ENCODE measurements at regions not wholly inside any gene's neighbourhood (a gene's known extent, or its start where the extent isn't known, plus 50 kb on each side); places are given as distances from the start of the nearest gene placed in this dataset.
"Not testable (repeated sequence)": the region's sequence is repeated elsewhere in the genome, so short reads cannot be mapped to it uniquely, and the experiment has no call there.

- no peak overlapping the region for H3K27ac ChIP-seq (ENCODE audit: low read depth, low read length)
- no peaks in the 10 kb centered on the region for H3K9me2 ChIP-seq (replicated peaks; ENCODE audit: insufficient read depth, low read length)
- no peaks in the 10 kb centered on the region for H3K9me3 ChIP-seq (ENCODE audit: insufficient read depth, low read length)
- H3K4me2 ChIP-seq (ENCODE audit: low read depth, low read length, poor library complexity, severe bottlenecking) = no peak overlapping the region
- H3K4me3 ChIP-seq (ENCODE audit: insufficient read depth, low read length, poor library complexity, severe bottlenecking) = no peak overlapping the region
- H3K9ac ChIP-seq (ENCODE audit: low read length) = no peak overlapping the region
- no peaks in the 10 kb centered on the region for H3K79me2 ChIP-seq (ENCODE audit: insufficient read depth, low read length)
- no peaks in the 10 kb centered on the region for H3F3A ChIP-seq (ENCODE audit: insufficient read depth)
- no peaks in the 10 kb centered on the region for H3K27me3 ChIP-seq (ENCODE audit: low read length)
- H3K36me3 ChIP-seq (ENCODE audit: low read length) = no peaks in the 10 kb centered on the region
- TF ChIP-seq, protein P1, sequence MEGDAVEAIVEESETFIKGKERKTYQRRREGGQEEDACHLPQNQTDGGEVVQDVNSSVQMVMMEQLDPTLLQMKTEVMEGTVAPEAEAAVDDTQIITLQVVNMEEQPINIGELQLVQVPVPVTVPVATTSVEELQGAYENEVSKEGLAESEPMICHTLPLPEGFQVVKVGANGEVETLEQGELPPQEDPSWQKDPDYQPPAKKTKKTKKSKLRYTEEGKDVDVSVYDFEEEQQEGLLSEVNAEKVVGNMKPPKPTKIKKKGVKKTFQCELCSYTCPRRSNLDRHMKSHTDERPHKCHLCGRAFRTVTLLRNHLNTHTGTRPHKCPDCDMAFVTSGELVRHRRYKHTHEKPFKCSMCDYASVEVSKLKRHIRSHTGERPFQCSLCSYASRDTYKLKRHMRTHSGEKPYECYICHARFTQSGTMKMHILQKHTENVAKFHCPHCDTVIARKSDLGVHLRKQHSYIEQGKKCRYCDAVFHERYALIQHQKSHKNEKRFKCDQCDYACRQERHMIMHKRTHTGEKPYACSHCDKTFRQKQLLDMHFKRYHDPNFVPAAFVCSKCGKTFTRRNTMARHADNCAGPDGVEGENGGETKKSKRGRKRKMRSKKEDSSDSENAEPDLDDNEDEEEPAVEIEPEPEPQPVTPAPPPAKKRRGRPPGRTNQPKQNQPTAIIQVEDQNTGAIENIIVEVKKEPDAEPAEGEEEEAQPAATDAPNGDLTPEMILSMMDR (IDR thresholded peaks at IDR 0.05; ENCODE audit: insufficient read depth, low read length, poor library complexity, severe bottlenecking) = no peak
- no peak for TF ChIP-seq EZH2phosphoT487 (conservative IDR thresholded peaks at IDR 0.05; ENCODE audit: low read length)
- no peak overlapping the region for H2AFZ ChIP-seq (ENCODE audit: low read depth, low read length, severe bottlenecking)
- no peaks in the 10 kb centered on the region for H4K20me1 ChIP-seq (ENCODE audit: low read depth, low read length)
Observed at GRCh38 chr2:242017086-242017485, 147.6 kb downstream of the RTP5 start.

GRCh38 chr2:242018416-242018815, 148.9 kb downstream of the RTP5 start:
- not testable (repeated sequence) for H3K4me2 ChIP-seq (ENCODE audit: low read depth, low read length, poor library complexity, severe bottlenecking); H3K9ac ChIP-seq (ENCODE audit: low read length); H2AFZ ChIP-seq (ENCODE audit: low read depth, low read length, severe bottlenecking); H3K4me3 ChIP-seq (ENCODE audit: insufficient read depth, low read length, poor library complexity, severe bottlenecking); H3K9me3 ChIP-seq (ENCODE audit: insufficient read depth, low read length); H3F3A ChIP-seq (ENCODE audit: insufficient read depth); H3K36me3 ChIP-seq (ENCODE audit: low read length); H3K9me2 ChIP-seq (replicated peaks; ENCODE audit: insufficient read depth, low read length); H3K27me3 ChIP-seq (ENCODE audit: low read length); H3K79me2 ChIP-seq (ENCODE audit: insufficient read depth, low read length); H4K20me1 ChIP-seq (ENCODE audit: low read depth, low read length); H3K27ac ChIP-seq (ENCODE audit: low read depth, low read length)

DNA sequence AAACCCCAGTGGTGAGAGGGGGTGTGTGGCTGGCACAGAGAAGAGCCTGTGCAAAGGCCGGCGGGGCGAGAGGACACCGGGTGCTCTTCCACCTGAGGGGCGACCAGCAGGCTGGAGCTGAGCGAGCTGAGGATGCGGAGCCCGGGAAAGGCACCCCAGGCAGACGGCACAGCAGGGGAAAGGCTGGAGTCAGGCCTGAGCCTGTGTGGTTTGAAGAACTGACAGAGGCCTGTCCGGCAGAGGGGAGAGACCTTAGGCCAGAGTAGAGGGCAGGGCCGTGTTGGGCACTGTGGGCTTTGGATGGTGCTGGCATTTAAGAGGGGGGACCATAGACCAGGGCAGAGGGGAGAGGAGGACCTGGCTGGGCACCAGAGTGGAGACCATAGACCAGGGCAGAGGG, 149.8 kb downstream of the RTP5 start:
- Histone ChIP-seq H3K27ac (ENCODE audit: low read depth, low read length) (no peak overlapping the region), H3F3A (ENCODE audit: insufficient read depth) (no peaks in the 10 kb centered on the region), H3K9me3 (ENCODE audit: insufficient read depth, low read length) (no peaks in the 10 kb centered on the region), H4K20me1 (ENCODE audit: low read depth, low read length) (no peaks in the 10 kb centered on the region), H3K36me3 (ENCODE audit: low read length) (no peaks in the 10 kb centered on the region), H3K4me3 (ENCODE audit: insufficient read depth, low read length, poor library complexity, severe bottlenecking) (no peak overlapping the region), H3K27me3 (ENCODE audit: low read length) (no peaks in the 10 kb centered on the region), H3K4me2 (ENCODE audit: low read depth, low read length, poor library complexity, severe bottlenecking) (no peak overlapping the region), H2AFZ (ENCODE audit: low read depth, low read length, severe bottlenecking) (no peak overlapping the region), H3K9ac (ENCODE audit: low read length) (no peak overlapping the region), H3K79me2 (ENCODE audit: insufficient read depth, low read length) (no peaks in the 10 kb centered on the region), H3K9me2 (replicated peaks; ENCODE audit: insufficient read depth, low read length) (no peaks in the 10 kb centered on the region)
- TF ChIP-seq EZH2phosphoT487 (conservative IDR thresholded peaks at IDR 0.05; ENCODE audit: low read length) = no peak
- TF ChIP-seq, protein P1 (IDR thresholded peaks at IDR 0.05; ENCODE audit: insufficient read depth, low read length, poor library complexity, severe bottlenecking) = no peak

DNA sequence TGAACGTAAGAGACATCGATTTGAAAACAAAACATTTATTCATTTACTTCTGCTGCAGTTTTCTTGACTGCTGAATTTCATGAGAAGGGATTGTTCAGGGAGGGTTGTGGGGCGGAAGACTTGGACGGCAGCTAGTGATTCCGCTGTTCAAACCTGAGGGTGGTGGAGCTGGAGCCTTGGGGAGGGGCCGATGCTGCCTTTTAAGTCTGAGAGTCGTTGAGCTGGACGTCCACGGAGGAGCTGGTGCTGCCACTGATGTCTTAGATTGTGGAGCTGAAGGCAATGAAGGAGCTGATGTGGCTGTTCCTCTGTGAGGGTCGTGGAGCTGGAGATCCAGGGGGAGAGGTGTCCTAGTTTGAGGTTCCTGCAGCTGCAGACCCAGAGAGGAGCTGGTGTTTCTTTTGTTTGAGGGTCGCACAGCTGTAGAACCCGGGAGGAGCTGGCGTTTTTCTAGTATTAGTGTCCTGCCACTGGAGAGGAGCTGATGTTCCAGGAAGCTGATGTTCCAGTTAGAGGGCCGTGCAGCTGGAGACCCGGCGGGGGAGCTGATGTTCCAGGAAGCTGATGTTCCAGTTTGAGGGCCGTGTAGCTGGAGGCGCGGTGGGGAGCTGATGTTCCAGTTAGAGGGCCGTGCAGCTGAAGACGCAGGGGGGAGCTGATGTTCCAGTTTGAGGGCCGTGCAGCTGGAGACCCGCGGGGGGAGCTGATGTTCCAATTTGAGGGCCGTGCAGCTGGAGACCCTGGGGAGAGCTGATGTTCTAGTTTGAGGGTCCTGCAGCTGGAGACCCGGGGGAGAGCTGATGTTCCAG, 150.9 kb downstream of the RTP5 start:
- Histone ChIP-seq H3F3A (ENCODE audit: insufficient read depth) (no peaks in the 10 kb centered on the region), H3K9me3 (ENCODE audit: insufficient read depth, low read length) (no peaks in the 10 kb centered on the region), H3K9me2 (replicated peaks; ENCODE audit: insufficient read depth, low read length) (no peaks in the 10 kb centered on the region), H3K9ac (ENCODE audit: low read length) (no peak overlapping the region), H3K4me2 (ENCODE audit: low read depth, low read length, poor library complexity, severe bottlenecking) (no peak overlapping the region), H3K36me3 (ENCODE audit: low read length) (no peaks in the 10 kb centered on the region), H2AFZ (ENCODE audit: low read depth, low read length, severe bottlenecking) (no peak overlapping the region), H3K79me2 (ENCODE audit: insufficient read depth, low read length) (no peaks in the 10 kb centered on the region), H3K4me3 (ENCODE audit: insufficient read depth, low read length, poor library complexity, severe bottlenecking) (no peak overlapping the region), H4K20me1 (ENCODE audit: low read depth, low read length) (no peaks in the 10 kb centered on the region), H3K27me3 (ENCODE audit: low read length) (no peaks in the 10 kb centered on the region), H3K27ac (ENCODE audit: low read depth, low read length) (no peak overlapping the region)
- TF ChIP-seq EZH2phosphoT487 (conservative IDR thresholded peaks at IDR 0.05; ENCODE audit: low read length) = no peak
- TF ChIP-seq, protein P1 (IDR thresholded peaks at IDR 0.05; ENCODE audit: insufficient read depth, low read length, poor library complexity, severe bottlenecking) = no peak

Measured in SU-DHL-6 (cell line).